ENCODE measurements at regions not wholly inside any gene's neighbourhood (a gene's known extent, or its start where the extent isn't known, plus 50 kb on each side); places are given as distances from the start of the nearest gene placed in this dataset.

GRCh38 chr18:38611036-38611964 lies 1045.7 kb upstream of the CELF4 start:
- DNase-seq (ENCODE audit: low spot score), result no peak

- DNase-seq (ENCODE audit: low spot score), result no peak
These were observed 1041.2 kb upstream of the CELF4 start for GRCh38 chr18:38606841-38607240.

DNA sequence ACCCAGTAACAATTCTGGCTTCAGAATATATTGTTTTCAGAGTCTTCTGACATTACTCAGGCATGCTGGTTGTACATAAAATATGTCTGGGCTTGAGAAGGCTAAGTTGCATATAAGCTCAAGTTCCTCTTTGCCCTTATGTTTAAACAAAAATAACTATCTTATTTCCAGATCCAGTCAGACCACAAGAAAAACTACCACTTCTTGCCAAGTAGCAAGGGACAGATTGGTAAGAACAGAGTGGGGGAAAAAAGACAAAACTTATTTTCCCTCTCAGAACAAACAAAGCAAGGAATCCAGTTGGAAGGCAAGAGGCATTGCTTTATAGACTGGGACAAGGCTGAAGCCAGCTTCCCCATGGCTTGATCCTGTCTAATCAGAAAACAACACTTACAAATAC lies 1036.7 kb upstream of the CELF4 start:
- no peak for DNase-seq (ENCODE audit: low spot score)

GRCh38 chr18:38587571-38587970 lies 1022.0 kb upstream of the CELF4 start:
- no peak for DNase-seq (ENCODE audit: low spot score)

GRCh38 chr18:38586327-38586726 lies 1020.7 kb upstream of the CELF4 start:
- no peak for DNase-seq (ENCODE audit: low spot score)

- DNase-seq (ENCODE audit: low spot score), result no peak
These were observed 1014.2 kb upstream of the CELF4 start for GRCh38 chr18:38579764-38580163.

GRCh38 chr18:38576916-38577315 lies 1011.3 kb upstream of the CELF4 start:
- DNase-seq (ENCODE audit: low spot score), result no peak

DNA sequence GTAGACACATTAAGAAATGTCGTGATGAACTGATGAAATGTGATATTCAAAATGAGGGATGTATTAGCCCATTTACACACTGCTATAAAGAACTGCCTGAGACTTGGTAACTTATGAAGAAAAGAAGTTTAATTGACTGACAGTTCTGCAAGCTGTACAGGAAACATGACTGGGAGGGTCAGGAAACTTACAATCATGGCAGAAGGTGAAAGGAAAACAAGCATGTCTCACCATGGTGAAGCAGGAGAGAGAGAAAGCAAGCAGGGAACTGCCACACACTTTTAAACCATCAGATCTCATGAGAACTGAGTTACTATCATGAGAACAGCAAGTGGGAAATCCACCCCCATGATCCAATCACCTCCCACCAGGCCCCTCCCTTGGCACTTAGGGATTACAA lies 1010.8 kb upstream of the CELF4 start:
- no peak for DNase-seq (ENCODE audit: low spot score)

GRCh38 chr18:38575648-38576047 lies 1010.0 kb upstream of the CELF4 start:
- DNase-seq (ENCODE audit: low spot score), result no peak

DNA sequence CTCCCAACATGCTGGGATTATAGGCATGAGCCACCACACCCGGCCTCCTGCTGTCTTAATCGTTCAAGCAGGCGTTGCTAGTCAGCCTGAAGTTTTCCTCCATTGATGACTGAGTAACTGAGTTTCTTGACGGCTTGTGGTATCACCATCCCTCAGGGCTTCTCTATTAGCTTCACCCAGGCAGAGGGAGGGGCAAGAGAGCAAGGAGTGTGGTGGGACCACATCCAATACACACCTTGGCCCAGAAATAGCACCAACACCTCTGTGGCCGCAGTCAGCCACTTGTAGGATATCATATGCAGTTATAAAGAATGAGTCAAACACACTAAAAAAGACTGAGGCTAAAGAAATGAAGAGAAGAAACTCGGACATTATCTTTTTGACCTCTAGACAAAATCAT lies 1009.4 kb upstream of the CELF4 start:
- DNase-seq (ENCODE audit: low spot score), result no peak

- no peak for DNase-seq (ENCODE audit: low spot score)
These were observed 1007.0 kb upstream of the CELF4 start for GRCh38 chr18:38572554-38573111.

DNA sequence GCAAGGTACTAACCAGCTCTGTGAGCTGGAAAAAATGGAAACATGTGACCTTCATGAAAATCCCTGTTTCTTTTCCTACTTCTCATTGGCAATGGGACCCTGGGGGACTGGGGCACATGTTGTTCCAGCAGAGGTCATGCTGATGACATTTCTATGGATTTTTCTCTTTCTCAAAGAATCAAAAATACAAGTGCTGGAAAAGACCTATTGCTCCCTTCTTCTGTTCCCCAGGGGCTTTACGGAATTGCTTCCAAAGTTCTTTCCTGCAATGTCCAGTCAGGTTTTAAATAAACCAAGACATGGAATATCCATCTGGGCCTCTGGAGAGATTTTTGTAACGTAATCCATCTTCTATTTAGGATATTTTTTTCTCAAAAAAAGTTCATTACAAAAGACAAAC lies 1006.1 kb upstream of the CELF4 start:
- no peak for DNase-seq (ENCODE audit: low spot score)

DNA sequence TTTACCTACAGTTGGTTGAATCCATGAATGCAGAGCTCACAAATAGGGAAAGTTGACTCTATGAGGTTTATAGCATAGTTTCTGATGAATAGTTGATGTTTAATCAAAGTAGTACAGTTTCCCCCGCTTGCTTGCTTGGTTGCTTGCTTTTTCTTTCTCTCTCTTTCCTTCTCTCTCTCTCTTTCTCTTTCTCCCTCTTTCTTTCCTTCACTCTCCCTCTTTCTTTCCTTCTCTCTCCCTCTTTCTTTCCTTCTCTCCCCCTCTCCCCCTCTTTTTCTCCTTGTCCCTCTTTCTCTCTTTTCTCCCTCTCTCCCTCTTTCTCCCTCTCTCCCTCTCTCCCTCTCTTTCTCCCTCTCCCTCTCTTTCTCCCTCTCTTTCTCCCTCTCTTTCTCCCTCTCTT lies 999.9 kb upstream of the CELF4 start:
- no peak for DNase-seq (ENCODE audit: low spot score)

GRCh38 chr18:38563396-38563980 lies 997.9 kb upstream of the CELF4 start:
- no peak for DNase-seq (ENCODE audit: low spot score)

DNA sequence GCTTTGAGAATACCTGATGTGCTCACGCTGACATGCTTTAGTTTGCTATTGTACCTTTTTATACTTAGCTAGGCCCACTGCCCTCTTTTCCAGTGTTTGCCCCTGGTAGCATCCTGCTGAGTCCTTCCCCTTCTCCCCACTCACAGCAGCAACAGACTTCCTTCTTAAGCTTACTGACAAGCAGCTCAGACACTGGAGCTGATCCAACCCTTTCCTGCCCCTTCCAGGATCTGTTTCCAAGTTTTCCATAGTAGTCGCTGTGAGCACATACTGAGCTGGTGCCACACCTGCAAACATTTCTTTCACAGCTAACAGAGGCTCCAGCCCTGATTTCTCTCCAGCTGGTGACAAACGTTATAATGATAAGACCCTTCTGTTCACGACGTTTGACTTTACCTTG lies 991.4 kb upstream of the CELF4 start:
- DNase-seq (ENCODE audit: low spot score), result no peak

DNA sequence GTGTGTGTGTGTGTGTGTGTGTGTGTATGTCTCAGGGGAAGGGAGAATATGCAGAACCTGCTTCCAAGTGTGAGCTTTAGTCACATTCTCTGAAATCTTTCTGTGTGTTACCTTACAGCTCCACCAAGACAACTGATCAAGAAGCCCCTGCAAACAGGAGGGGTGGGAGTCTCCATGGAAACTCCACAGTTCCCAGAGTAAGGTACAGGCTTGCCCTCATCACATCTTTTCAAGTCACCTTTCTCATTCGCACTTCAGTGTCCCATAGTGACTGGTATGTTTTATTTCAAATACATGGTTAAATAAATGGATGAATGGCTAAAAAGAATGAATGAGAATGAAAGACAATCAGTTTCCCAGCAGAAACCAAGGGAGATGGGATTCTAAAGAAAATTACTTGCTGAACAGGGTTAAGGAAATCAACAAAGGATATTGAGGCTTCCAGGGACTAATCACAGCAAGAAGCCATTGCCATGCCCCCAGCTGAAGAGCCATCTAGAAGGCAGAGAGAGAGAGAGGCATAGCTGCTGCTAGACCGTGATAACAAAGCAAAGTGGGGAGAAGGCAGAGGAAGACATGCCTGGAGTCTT lies 987.2 kb upstream of the CELF4 start:
- no peak for DNase-seq (ENCODE audit: low spot score)

GRCh38 chr18:38551881-38552280 lies 986.3 kb upstream of the CELF4 start:
- no peak for DNase-seq (ENCODE audit: low spot score)

- no peak for DNase-seq (ENCODE audit: low spot score)
These were observed 979.5 kb upstream of the CELF4 start for GRCh38 chr18:38545071-38545470.

- no peak for DNase-seq (ENCODE audit: low spot score)
These were observed 974.3 kb upstream of the CELF4 start for GRCh38 chr18:38539856-38540255.

GRCh38 chr18:38539371-38539770 lies 973.8 kb upstream of the CELF4 start:
- no peak for DNase-seq (ENCODE audit: low spot score)

DNA sequence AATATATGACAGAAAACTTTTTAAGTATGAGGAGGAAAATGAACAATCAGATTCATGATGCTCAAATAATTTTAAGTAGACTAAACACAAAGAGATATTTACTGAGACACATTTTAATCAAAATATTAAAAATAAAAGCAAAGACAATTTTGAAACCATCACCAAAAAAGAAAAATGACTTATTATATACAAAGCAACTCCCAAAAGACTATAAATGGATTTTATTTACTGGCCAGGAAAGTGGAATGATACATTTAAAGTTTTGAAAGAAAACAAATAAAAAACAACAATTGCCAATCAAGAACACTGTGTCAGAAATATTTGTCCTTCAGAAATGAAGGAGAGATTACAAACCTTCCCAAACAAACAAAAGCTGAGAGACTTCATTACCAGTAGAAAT lies 968.5 kb upstream of the CELF4 start:
- no peak for DNase-seq (ENCODE audit: low spot score)

GRCh38 chr18:38526922-38527321 lies 961.3 kb upstream of the CELF4 start:
- peak; percentile 32 for DNase-seq (ENCODE audit: low spot score)

DNA sequence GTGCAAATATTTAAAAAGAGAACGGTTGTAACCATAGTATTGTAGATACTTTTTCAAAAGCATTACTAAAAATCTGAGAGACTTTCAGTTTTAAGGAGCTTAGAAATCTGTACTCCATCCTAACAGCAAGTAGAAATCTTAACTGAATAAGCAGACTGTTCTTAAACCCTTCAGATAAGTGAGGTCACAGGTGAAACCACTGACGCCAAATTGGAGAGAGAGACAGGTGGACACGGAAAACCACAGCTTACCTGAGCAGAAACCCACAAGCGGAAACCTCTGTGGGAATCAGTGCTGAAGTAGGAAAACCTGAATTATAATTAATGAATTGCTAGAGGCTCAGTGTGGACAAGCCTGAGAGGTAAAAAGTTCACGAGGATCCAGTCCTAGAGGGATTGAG lies 959.4 kb upstream of the CELF4 start:
- no peak for DNase-seq (ENCODE audit: low spot score)
